A673 (cell line): ENCODE measurements at regions not wholly inside any gene's neighbourhood (a gene's known extent, or its start where the extent isn't known, plus 50 kb on each side); places are given as distances from the start of the nearest gene placed in this dataset.

Experiments used
- BruUV-seq: library from RNA; stranded (reverse); fragments of 400-500 nt; replicated peaks from 2 replicates; lab custom pipeline; 2021; lab: Mats Ljungman, UMichigan
- CTCF ChIA-PET: fragments of 300-600 bp; sonication (Branson Sonifier 250); formaldehyde crosslinking; loops from one replicate; lab custom pipeline; 2022; ENCODE audit warnings: antibody characterized with exemption; lab: Charles Lee
- POLR2A ChIA-PET: fragments of 300-600 bp; sonication (Branson Sonifier 250); formaldehyde crosslinking; loops from one replicate; lab custom pipeline; 2022; ENCODE audit warnings: antibody characterized with exemption; ENCODE audit not compliant: low non-redundant PET; lab: Charles Lee
- DNase-seq: peaks from one replicate; pipeline ENCODE4 v3.0.0-alpha.2; 2015; ENCODE audit warnings: low spot score
- H3K27ac ChIP-seq: fragments of 200-600 bp; sonication (generic); 2 replicates; pipeline ENCODE4 v1.5.1; 2016; ENCODE audit warnings: mixed run types, low read depth, mild to moderate bottlenecking, mixed read lengths, antibody characterized with exemption, low read length; ENCODE audit not compliant: poor library complexity, severe bottlenecking
- H3K27me3 ChIP-seq: fragments of 200-600 bp; sonication (generic); replicated peaks from 2 replicates; pipeline ENCODE4 v1.6.1; 2017; ENCODE audit warnings: mixed run types, low read depth, mild to moderate bottlenecking, mixed read lengths, antibody characterized with exemption, low read length; ENCODE audit not compliant: insufficient read depth, poor library complexity
- H3K36me3 ChIP-seq: fragments of 200-600 bp; sonication (generic); 2 replicates; pipeline ENCODE4 v1.6.1; 2016; ENCODE audit warnings: mixed run types, mild to moderate bottlenecking, mixed read lengths, antibody characterized with exemption, low read length; ENCODE audit not compliant: insufficient read depth, poor library complexity, severe bottlenecking
- H3K4me1 ChIP-seq: fragments of 200-600 bp; sonication (generic); 2 replicates; pipeline ENCODE4 v1.6.1; 2017; ENCODE audit warnings: mixed run types, mild to moderate bottlenecking, mixed read lengths, antibody characterized with exemption, low read length; ENCODE audit not compliant: insufficient read depth, poor library complexity, severe bottlenecking
- H3K4me3 ChIP-seq: fragments of 200-600 bp; sonication (generic); 2 replicates; pipeline ENCODE4 v1.5.1; 2016; ENCODE audit warnings: low read depth, mixed run types, mild to moderate bottlenecking, mixed read lengths, low read length; ENCODE audit not compliant: poor library complexity, severe bottlenecking
- H3K9me3 ChIP-seq: fragments of 200-600 bp; sonication (generic); 2 replicates; pipeline ENCODE4 v1.6.1; 2016; ENCODE audit warnings: mixed run types, low read depth, mild to moderate bottlenecking, mixed read lengths, antibody characterized with exemption, low read length; ENCODE audit not compliant: poor library complexity, severe bottlenecking
- CTCF ChIP-seq: fragments of 300-800, 200-600 bp; sonication (generic); conservative IDR thresholded peaks from 2 replicates; pipeline ENCODE4 v1.5.1; 2017; ENCODE audit warnings: low read depth, mild to moderate bottlenecking, antibody characterized with exemption, low read length, moderate library complexity, mixed read lengths
- EZH2 ChIP-seq: fragments of 200-600 bp; sonication (generic); IDR thresholded peaks from 2 replicates; pipeline ENCODE4 v1.6.1; 2017; ENCODE audit warnings: borderline replicate concordance, low read depth, mild to moderate bottlenecking, mixed read lengths, antibody characterized with exemption, low read length; ENCODE audit not compliant: poor library complexity, severe bottlenecking
- intact Hi-C: fragments of 100-400 bp; cut with micrococcal nuclease; formaldehyde crosslinking; loops from one replicate; pipeline ENCODE4 v1.10.0; 2022; ENCODE audit not compliant: unreplicated experiment

- Histone ChIP-seq H3K27ac (no peak overlapping the region), H3K4me3 (no peak overlapping the region), H3K9me3 (no peaks in the 10 kb centered on the region), H3K27me3 (no peaks in the 10 kb centered on the region), H3K36me3 (no peaks in the 10 kb centered on the region), H3K4me1 (no peaks in the 10 kb centered on the region)
- TF ChIP-seq EZH2 (no peak), CTCF (no peak)
- intact Hi-C loops: no loop called here
- no peak for DNase-seq
- BruUV-seq: no TSS peak
- CTCF ChIA-PET: no interaction called here
- POLR2A ChIA-PET: no interaction called here
Observed at GRCh38 chr6:147122823-147123222, 81.4 kb upstream of the STXBP5 start.

- CTCF ChIA-PET: no interaction called here
Observed at GRCh38 chr6:147126618-147127022, 77.6 kb upstream of the STXBP5 start.

GRCh38 chr6:147127587-147127986, 76.6 kb upstream of the STXBP5 start:
- no peaks in the 10 kb centered on the region for H3K36me3 ChIP-seq
- TF ChIP-seq EZH2 (no peak), CTCF (no peak)
- H3K4me3 ChIP-seq: no peak overlapping the region
- H3K27me3 ChIP-seq: no peaks in the 10 kb centered on the region
- no peaks in the 10 kb centered on the region for H3K9me3 ChIP-seq
- POLR2A ChIA-PET: no interaction called here
- intact Hi-C loops: no loop called here
- H3K4me1 ChIP-seq: peaks cover 2% of the 10 kb centered on the region
- CTCF ChIA-PET: no interaction called here
- BruUV-seq: no TSS peak
- no peak overlapping the region for H3K27ac ChIP-seq
- no peak for DNase-seq

More at GRCh38 chr6:147126618-147127022, 77.6 kb upstream of the STXBP5 start:
- TF ChIP-seq EZH2 (no peak), CTCF (no peak)
- POLR2A ChIA-PET: no interaction called here
- Histone ChIP-seq H3K9me3 (no peaks in the 10 kb centered on the region), H3K27me3 (no peaks in the 10 kb centered on the region), H3K27ac (no peak overlapping the region), H3K4me3 (no peak overlapping the region), H3K4me1 (no peaks in the 10 kb centered on the region), H3K36me3 (no peaks in the 10 kb centered on the region)
- DNase-seq: no peak
- intact Hi-C loops: no loop called here
- no TSS peak for BruUV-seq
